Heart left ventricle (tissue), 13 donors: ENCODE measurements at regions not wholly inside any gene's neighbourhood (a gene's known extent, or its start where the extent isn't known, plus 50 kb on each side); places are given as distances from the start of the nearest gene placed in this dataset.

Source experiments
- CTCF ChIP-seq, 12 donors: fragments of 200-600 bp; sonication (generic) in 4 of 12; IDR thresholded peaks; one replicate each; pipeline versions ENCODE4 v1.5.0 to v1.8.0; 2018 to 2022; ENCODE audit warnings: antibody characterized with exemption in 12 of 12, mild to moderate bottlenecking in 5 of 12
- POLR2A ChIP-seq, 2 donors: fragments of 450-650 bp; IDR thresholded peaks; one replicate each; pipeline ENCODE4 v1.6.1; 2017; ENCODE audit warnings: antibody characterized with exemption in 2 of 2, mild to moderate bottlenecking in 2 of 2, moderate library complexity in 2 of 2
- donor health status: ischemic (EF 13 %, LVEDD 7.1; RV severe dilation, severe dysfunction).
- donor health status: DM: no; HTN: yes; CAD: no.
- donor health status: DM: no; HTN: no; CAD: no.
- donor health status: ischemic (EF 25% LVEDD 6.9; RV normal size, moderate dysfunction).
- donor health status: ischemic (EF 25% LVEDD 5.7; RV mildly dilated, moderate dysfunction).
- donor health status: ischemic (EF 35%, LVEDD 5.7; RV mildly dilated, moderate dysfunction).
- donor health status: nonischemic (EF 11% LVEDD 7.7; RV severe dilation, severe dysfunction).
- donor health status: DM: yes; HTN: yes; CAD: no.
- donor health status: PGD.
- donor health status: ischemic (EF 29% LVEDD 5.4; RV normal size, mild dysfunction).
- donor health status: nonischemic (EF 23%, LVEDD 6.1; RV moderate dilation, normal function).

- no peak for TF ChIP-seq CTCF (IDR thresholded peaks at IDR 0.05)
- TF ChIP-seq POLR2A (IDR thresholded peaks at IDR 0.05): no peak
Measured at GRCh38 chr2:221335219-221335752, 236.8 kb downstream of the EPHA4 start.
